GM23248 (cell line): ENCODE measurements at regions not wholly inside any gene's neighbourhood (a gene's known extent, or its start where the extent isn't known, plus 50 kb on each side); places are given as distances from the start of the nearest gene placed in this dataset.
"Not testable (repeated sequence)": the region's sequence is repeated elsewhere in the genome, so short reads cannot be mapped to it uniquely, and the experiment has no call there.

Experiments
- EZH2 ChIP-seq: fragments of 200-600 bp; sonication (generic); IDR thresholded peaks from 2 replicates; pipeline ENCODE4 v1.6.1; 2018; ENCODE audit warnings: antibody characterized with exemption, mild to moderate bottlenecking; ENCODE audit not compliant: insufficient read depth, poor library complexity, severe bottlenecking
- EZH2phosphoT487 ChIP-seq: fragments of 200-600 bp; sonication (generic); IDR thresholded peaks from 2 replicates; pipeline ENCODE4 v1.6.1; 2018; ENCODE audit warnings: antibody characterized with exemption, moderate library complexity, mild to moderate bottlenecking, low read depth; ENCODE audit not compliant: insufficient read depth

DNA sequence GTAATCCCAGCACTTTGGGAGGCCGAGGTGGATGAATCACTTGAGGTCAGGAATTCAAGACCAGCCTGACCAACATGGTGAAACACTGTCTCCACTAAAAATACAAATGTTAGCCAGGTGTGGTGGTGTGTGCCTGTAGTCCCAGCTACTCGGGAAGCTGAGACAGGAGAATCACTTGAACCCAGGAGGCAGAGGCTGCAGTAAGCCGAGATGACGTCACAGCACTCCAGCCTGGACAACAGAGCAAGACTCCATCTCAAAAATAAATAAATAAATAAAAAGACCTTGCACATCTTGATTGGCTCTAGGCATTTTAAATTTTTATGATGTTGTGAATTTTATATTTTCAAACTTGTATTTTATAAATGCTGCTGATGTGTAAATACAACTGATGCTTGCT, 141.7 kb downstream of the ARRDC3 start:
- not testable (repeated sequence) for TF ChIP-seq EZH2, EZH2phosphoT487
